HepG2 (cell line): ENCODE measurements at regions not wholly inside any gene's neighbourhood (a gene's known extent, or its start where the extent isn't known, plus 50 kb on each side); places are given as distances from the start of the nearest gene placed in this dataset.

Experiments
- ATAC-seq: fragments of 200-7000 bp; cut with Tn5 transposase; 3 replicates; pipeline ENCODE4 v1.9.1; 2020; ENCODE audit warnings: mild to moderate bottlenecking, moderate library complexity
- BruUV-seq: library from RNA; stranded (reverse); fragments of 400-500 nt; replicated peaks from 2 replicates; lab custom pipeline; 2021; lab: Mats Ljungman, UMichigan
- CTCF ChIA-PET: fragments of 300-600 bp; formaldehyde crosslinking; extraction: SDS; loops from one replicate; lab custom pipeline; 2021; ENCODE audit warnings: low total read pairs, inconsistent platforms, low intra/inter-chr PET ratio; lab: Yijun Ruan, JAX
- POLR2A ChIA-PET: fragments of 350-600 bp; sonication (Branson Sonifier 250); formaldehyde crosslinking; loops from one replicate; lab custom pipeline; 2020; ENCODE audit warnings: antibody characterized with exemption, inconsistent platforms; lab: Yijun Ruan, JAX
- DNase-seq: peaks from one replicate; pipeline ENCODE4 v3.0.0-alpha.2; 2015; ENCODE audit warnings: low spot score
- FAIRE-seq: peaks from 3 replicates; lab custom pipeline; 2011; peaks lifted over from hg19 to GRCh38; lab: Jason Lieb, UNC
- H2AFZ ChIP-seq: one replicate; pipeline ENCODE4 v1.6.1; 2011; ENCODE audit warnings: low read length, inconsistent platforms
- H3K27ac ChIP-seq: fragments of 300-600 bp; 3 replicates; pipeline ENCODE4 v1.8.0; 2011; ENCODE audit warnings: mixed run types, mild to moderate bottlenecking, mixed read lengths, low read length, inconsistent platforms; ENCODE audit not compliant: insufficient read depth; ENCODE audit errors: extremely low read length
- H3K27me3 ChIP-seq, 2 experiments: fragments of 200-600 bp in 1 of 2; 2 replicates in 1 of 2; 3 replicates in 1 of 2; pipeline versions ENCODE4 v1.6.0 to v1.8.0; 2011; ENCODE audit warnings: low read length in 2 of 2, mild to moderate bottlenecking in 2 of 2, moderate library complexity in 2 of 2, inconsistent platforms in 1 of 2; ENCODE audit not compliant: insufficient read depth in 2 of 2, control insufficient read depth in 1 of 2
- H3K36me3 ChIP-seq, 2 experiments: fragments of 200-600 bp in 1 of 2; replicated peaks in 1 of 2; 2 replicates in 1 of 2; 3 replicates in 1 of 2; pipeline versions ENCODE4 v1.5.1 to v1.8.0; 2011; ENCODE audit warnings: low read length in 2 of 2, inconsistent platforms in 1 of 2; ENCODE audit not compliant: insufficient read depth in 2 of 2, control insufficient read depth in 1 of 2
- H3K4me1 ChIP-seq: 2 replicates; pipeline ENCODE4 v1.5.1; 2012; ENCODE audit warnings: low read length, inconsistent platforms; ENCODE audit not compliant: insufficient read depth
- H3K4me2 ChIP-seq: 2 replicates; pipeline ENCODE4 v1.6.0; 2011; ENCODE audit warnings: low read depth, low read length, inconsistent platforms
- H3K4me3 ChIP-seq, 3 experiments: fragments of 200-600 bp in 1 of 3; sonication (generic), shearing (Covaris generic) in 1 of 3; replicated peaks in 1 of 3; 2 replicates each; pipeline ENCODE4 v1.5.1; 2011 to 2016; ENCODE audit warnings: low read length in 3 of 3, inconsistent platforms in 2 of 3, low read depth in 2 of 3, mild to moderate bottlenecking in 2 of 3, control low read depth in 1 of 3, mixed read lengths in 1 of 3; ENCODE audit not compliant: insufficient read depth in 1 of 3
- H3K79me2 ChIP-seq: one replicate; pipeline ENCODE4 v1.6.1; 2011; ENCODE audit warnings: low read length, inconsistent platforms; ENCODE audit not compliant: insufficient read depth
- H3K9ac ChIP-seq: 2 replicates; pipeline ENCODE4 v1.6.0; 2011; ENCODE audit warnings: mild to moderate bottlenecking, low read depth, low read length, inconsistent platforms; ENCODE audit not compliant: insufficient read depth
- H3K9me3 ChIP-seq: 2 replicates; pipeline ENCODE4 v1.5.1; 2012; ENCODE audit warnings: mild to moderate bottlenecking, low read length
- H4K20me1 ChIP-seq: 2 replicates; pipeline ENCODE4 v1.6.0; 2011; ENCODE audit warnings: inconsistent platforms, mild to moderate bottlenecking, low read length, moderate library complexity; ENCODE audit not compliant: insufficient read depth
- ATF7-NPFF ChIP-seq: sonication (generic); formaldehyde crosslinking; IDR thresholded peaks from 2 replicates; pipeline ENCODE4 v1.8.1; 2023; ENCODE audit warnings: mild to moderate bottlenecking, low read depth, missing genetic modification reagents, moderate library complexity
- CERS6 ChIP-seq: sonication (generic); formaldehyde crosslinking; IDR thresholded peaks from 2 replicates; pipeline ENCODE4 v1.5.0; 2020; ENCODE audit warnings: missing genetic modification reagents
- ETV5 ChIP-seq: IDR thresholded peaks from 2 replicates; pipeline ENCODE4 v1.6.1; 2018; ENCODE audit warnings: missing biosample characterization, missing genetic modification reagents, inconsistent platforms, borderline replicate concordance
- FLYWCH1 ChIP-seq: sonication (generic); formaldehyde crosslinking; IDR thresholded peaks from 2 replicates; pipeline ENCODE4 v1.8.1; 2023; ENCODE audit warnings: mild to moderate bottlenecking, missing genetic modification reagents
- FOXO4 ChIP-seq: sonication (generic); formaldehyde crosslinking; conservative IDR thresholded peaks from 2 replicates; pipeline ENCODE4 v1.8.1; 2023; ENCODE audit warnings: missing genetic modification reagents
- IKZF1 ChIP-seq: fragments of 450-650 bp; IDR thresholded peaks from 2 replicates; pipeline ENCODE4 v1.7.1; 2016
- MYNN ChIP-seq: sonication (generic); formaldehyde crosslinking; IDR thresholded peaks from 2 replicates; pipeline ENCODE4 v1.4.0; 2020; ENCODE audit warnings: mild to moderate bottlenecking, low read depth, missing genetic modification reagents
- NFIC ChIP-seq: IDR thresholded peaks from 2 replicates; pipeline ENCODE4 v1.6.1; 2012; ENCODE audit warnings: mild to moderate bottlenecking, low read length, inconsistent platforms
- NR1H2 ChIP-seq: sonication (generic); formaldehyde crosslinking; IDR thresholded peaks from 2 replicates; pipeline ENCODE4 v1.8.1; 2022; ENCODE audit warnings: low read depth, missing genetic modification reagents, borderline replicate concordance
- ZNF10 ChIP-seq: sonication (generic); formaldehyde crosslinking; IDR thresholded peaks from 2 replicates; pipeline ENCODE4 v1.4.0; 2020; ENCODE audit warnings: mild to moderate bottlenecking, low read depth, missing genetic modification reagents, borderline replicate concordance
- ZNF101 ChIP-seq: sonication (generic); formaldehyde crosslinking; IDR thresholded peaks from 2 replicates; pipeline ENCODE4 v1.4.0; 2020; ENCODE audit warnings: mild to moderate bottlenecking, low read depth, missing genetic modification reagents, borderline replicate concordance
- ZNF275 ChIP-seq: sonication (generic); formaldehyde crosslinking; IDR thresholded peaks from 2 replicates; pipeline ENCODE4 v1.8.0; 2022; ENCODE audit warnings: missing genetic modification reagents, mild to moderate bottlenecking, inconsistent platforms, borderline replicate concordance
- ZNF280B ChIP-seq: sonication (generic); formaldehyde crosslinking; IDR thresholded peaks from 2 replicates; pipeline ENCODE4 v1.5.0; 2020; ENCODE audit warnings: missing genetic modification reagents, mild to moderate bottlenecking, borderline replicate concordance
- ZNF550 ChIP-seq: sonication (generic); formaldehyde crosslinking; IDR thresholded peaks from 2 replicates; pipeline ENCODE4 v1.4.0; 2020; ENCODE audit warnings: mild to moderate bottlenecking, missing genetic modification reagents, borderline replicate concordance
- ZNF574 ChIP-seq: sonication (generic); formaldehyde crosslinking; IDR thresholded peaks from 2 replicates; pipeline ENCODE4 v1.4.0; 2020; ENCODE audit warnings: missing genetic modification reagents
- ZSCAN12 ChIP-seq: sonication (generic); formaldehyde crosslinking; IDR thresholded peaks from 2 replicates; pipeline ENCODE4 v1.9.0; 2021; ENCODE audit warnings: mild to moderate bottlenecking, missing genetic modification reagents
- WGBS: methylation state at CpG from one replicate; pipeline ENCODE4 v1.1.6; 2017; ENCODE audit warnings: low lambda C conversion rate; 5-methylcytosine and 5-hydroxymethylcytosine counted together
- in situ Hi-C: cut with HindIII; loops from 2 replicates; pipeline ENCODE4 v1.10.0; 2017; ENCODE audit warnings: low pct_unique_long_range_greater_than_20kb; ENCODE audit not compliant: extremely low pct_ligation_motif_present
- intact Hi-C: fragments of 100-400 bp; cut with micrococcal nuclease; formaldehyde crosslinking; loops from one replicate; pipeline ENCODE4 v1.10.0; 2022; ENCODE audit not compliant: unreplicated experiment

- TF ChIP-seq ZNF550 (CRISPR knock-in tag) (no peak), CERS6 (CRISPR knock-in tag) (no peak), ZNF10 (CRISPR knock-in tag) (no peak), ZNF101 (no peak)
Observed at GRCh38 chr10:78247266-78247665, 213.6 kb downstream of the RPS24 start (continued).

- Histone ChIP-seq H3K27me3 (peaks cover 4 to 6% of the 10 kb centered on the region in 2 experiments; a peak in 3 of 5 replicates), H2AFZ (no peak overlapping the region), H3K4me3 (no peak overlapping the region), H3K9ac (no peak overlapping the region), H3K27ac (no peak overlapping the region), H3K4me1 (no peaks in the 10 kb centered on the region), H3K79me2 (no peaks in the 10 kb centered on the region), H4K20me1 (no peaks in the 10 kb centered on the region), H3K4me2 (no peak overlapping the region), H3K36me3 (no peaks in the 10 kb centered on the region), H3K9me3 (no peaks in the 10 kb centered on the region; the same call in 1 of the 2 replicates)
- intact Hi-C loops (no loop called here), in situ Hi-C loops (no loop called here)
- CTCF ChIA-PET, result no interaction called here
- DNase-seq (no peak), ATAC-seq (no peak), FAIRE-seq (no peak)
- no TSS peak for BruUV-seq
- 33% methylated on average over 1 of the region's 1 CpG for WGBS
- POLR2A ChIA-PET, result no interaction called here
- no peak for TF ChIP-seq ATF7-NPFF (CRISPR knock-in tag)
- no peak for TF ChIP-seq MYNN (CRISPR knock-in tag)
- no peak for TF ChIP-seq ZSCAN12 (CRISPR knock-in tag)
- no peak for TF ChIP-seq ZNF280B (CRISPR knock-in tag)
- TF ChIP-seq ZNF574, result no peak
- TF ChIP-seq NR1H2 (CRISPR knock-in tag), result no peak
- TF ChIP-seq IKZF1, result no peak
- TF ChIP-seq FOXO4, result no peak
- TF ChIP-seq NFIC, result no peak
- TF ChIP-seq ZNF275, result no peak
- TF ChIP-seq ETV5 (CRISPR knock-in tag), result no peak
- TF ChIP-seq FLYWCH1 (CRISPR knock-in tag), result no peak
Observed at GRCh38 chr10:78247821-78248220, 214.2 kb downstream of the RPS24 start.
